Endothelial cell of umbilical vein (primary cell): ENCODE measurements at regions not wholly inside any gene's neighbourhood (a gene's known extent, or its start where the extent isn't known, plus 50 kb on each side); places are given as distances from the start of the nearest gene placed in this dataset.

ENCODE experiments used
- BruUV-seq: library from RNA; stranded (reverse); fragments of 400-500 nt; replicated peaks from 2 replicates; lab custom pipeline; 2021; lab: Mats Ljungman, UMichigan
- CTCF ChIA-PET: fragments of 300-600, 350-600 bp; sonication (Branson Sonifier 250); formaldehyde crosslinking; loops from one replicate; lab custom pipeline; 2021; ENCODE audit warnings: antibody characterized with exemption, inconsistent platforms; lab: Charles Lee
- POLR2A ChIA-PET: fragments of 300-600, 350-600 bp; sonication (Branson Sonifier 250); formaldehyde crosslinking; loops from one replicate; lab custom pipeline; 2021; ENCODE audit warnings: antibody characterized with exemption, inconsistent platforms; lab: Charles Lee
- DNase-seq: peaks from one replicate; pipeline ENCODE4 v3.0.0-alpha.2; 2011; ENCODE audit warnings: low read depth, low spot score
- FAIRE-seq: peaks from 2 replicates; lab custom pipeline; 2011; peaks lifted over from hg19 to GRCh38; lab: Jason Lieb, UNC
- H2AFZ ChIP-seq: 2 replicates; pipeline ENCODE4 v1.6.0; 2012; ENCODE audit warnings: low read depth, low read length, control low read depth, inconsistent platforms
- H3K27ac ChIP-seq: 2 replicates; pipeline ENCODE4 v1.5.1; 2011; ENCODE audit warnings: low read depth, mild to moderate bottlenecking, control low read depth, low read length, moderate library complexity; ENCODE audit not compliant: insufficient read depth
- H3K27me3 ChIP-seq, 2 experiments: 2 replicates each; pipeline versions ENCODE4 v1.6.0 to v1.6.1; 2011; ENCODE audit warnings: low read length in 2 of 2, mixed read lengths in 1 of 2; ENCODE audit not compliant: control insufficient read depth in 2 of 2, insufficient read depth in 2 of 2
- H3K36me3 ChIP-seq, 2 experiments: 2 replicates in 1 of 2; 3 replicates in 1 of 2; pipeline ENCODE4 v1.5.1; 2011; ENCODE audit warnings: low read length in 2 of 2, mild to moderate bottlenecking in 1 of 2, moderate library complexity in 1 of 2; ENCODE audit not compliant: control insufficient read depth in 2 of 2, insufficient read depth in 2 of 2; ENCODE audit errors: extremely low read depth in 1 of 2
- H3K4me1 ChIP-seq: 3 replicates; pipeline ENCODE4 v1.5.1; 2011; ENCODE audit warnings: mild to moderate bottlenecking, low read length; ENCODE audit not compliant: control insufficient read depth, insufficient read depth; ENCODE audit errors: extremely low read depth
- H3K4me2 ChIP-seq: 2 replicates; pipeline ENCODE4 v1.6.1; 2011; ENCODE audit warnings: low read length, control low read depth, mixed read lengths; ENCODE audit not compliant: insufficient read depth
- H3K4me3 ChIP-seq, 3 experiments: fragments of 200-600 bp in 1 of 3; sonication (generic), shearing (Covaris generic) in 1 of 3; replicated peaks in 1 of 3; 2 replicates each; pipeline ENCODE4 v1.5.1; 2011 to 2016; ENCODE audit warnings: control low read depth in 3 of 3, low read length in 3 of 3, mild to moderate bottlenecking in 2 of 3, inconsistent platforms in 1 of 3, low read depth in 1 of 3, moderate library complexity in 1 of 3; ENCODE audit not compliant: insufficient read depth in 1 of 3
- H3K79me2 ChIP-seq: 2 replicates; pipeline ENCODE4 v1.6.0; 2012; ENCODE audit warnings: low read length, inconsistent platforms; ENCODE audit not compliant: control insufficient read depth, insufficient read depth
- H3K9ac ChIP-seq: replicated peaks from 2 replicates; pipeline ENCODE3; 2011; ENCODE audit warnings: low read length, control low read depth; ENCODE audit not compliant: insufficient read depth; ENCODE audit errors: extremely low read depth
- H3K9me1 ChIP-seq: replicated peaks from 3 replicates; pipeline ENCODE4 v1.6.0; 2011; ENCODE audit warnings: mild to moderate bottlenecking, low read length; ENCODE audit not compliant: control insufficient read depth, insufficient read depth; ENCODE audit errors: extremely low read depth
- H3K9me3 ChIP-seq: replicated peaks from 2 replicates; pipeline ENCODE4 v1.5.1; 2012; ENCODE audit warnings: low read length, inconsistent platforms; ENCODE audit not compliant: control insufficient read depth, insufficient read depth
- H4K20me1 ChIP-seq: replicated peaks from 2 replicates; pipeline ENCODE3; 2011; ENCODE audit warnings: mild to moderate bottlenecking, low read length; ENCODE audit not compliant: control insufficient read depth, insufficient read depth; ENCODE audit errors: extremely low read depth
- EZH2 ChIP-seq: IDR thresholded peaks from 2 replicates; pipeline ENCODE4 v1.6.1; 2012; ENCODE audit warnings: borderline replicate concordance, low read depth, mild to moderate bottlenecking, moderate library complexity, low read length, inconsistent platforms; ENCODE audit not compliant: severe bottlenecking
- FOS ChIP-seq: IDR thresholded peaks from 2 replicates; pipeline ENCODE4 v1.6.1; 2011; ENCODE audit warnings: mild to moderate bottlenecking, low read length, moderate library complexity, borderline replicate concordance; ENCODE audit not compliant: insufficient read depth
- GATA2 ChIP-seq: IDR thresholded peaks from 2 replicates; pipeline ENCODE4 v1.7.0; 2011; ENCODE audit warnings: low read depth, mild to moderate bottlenecking, moderate library complexity, mixed read lengths, low read length; ENCODE audit not compliant: insufficient read length, insufficient read depth
- JUN ChIP-seq: IDR thresholded peaks from 2 replicates; pipeline ENCODE4 v1.6.1; 2011; ENCODE audit warnings: borderline replicate concordance, low read depth; ENCODE audit not compliant: insufficient read length, insufficient read depth
- MYC ChIP-seq: IDR thresholded peaks from one replicate; pipeline ENCODE4 v1.6.1; 2011; ENCODE audit warnings: mild to moderate bottlenecking, low read depth, low read length
- POLR2A ChIP-seq: IDR thresholded peaks from 2 replicates; pipeline ENCODE4 v1.6.1; 2012; ENCODE audit warnings: low read depth, mild to moderate bottlenecking, control low read depth, low read length
- POLR2AphosphoS5 ChIP-seq: IDR thresholded peaks from 2 replicates; pipeline ENCODE4 v1.6.1; 2012; ENCODE audit warnings: low read depth, mild to moderate bottlenecking, control low read depth, low read length, moderate library complexity; ENCODE audit not compliant: insufficient read depth
- dilution Hi-C: fragments of 300-500 bp; cut with MboI; formaldehyde crosslinking; loops from one replicate; pipeline ENCODE4 v1.15.0; 2019; ENCODE audit warnings: low sequenced_read_pairs; ENCODE audit not compliant: extremely low pct_ligation_motif_present
- intact Hi-C: fragments of 100-400 bp; cut with micrococcal nuclease; formaldehyde crosslinking; loops from one replicate; pipeline ENCODE4 v1.10.0; 2022
- TF ChIP-seq, protein P1 (sequence below): IDR thresholded peaks from 2 replicates; pipeline ENCODE4 v1.6.1; 2011; ENCODE audit not compliant: insufficient read depth, insufficient read length
- TF ChIP-seq, protein P2 (sequence below), 2 donors: IDR thresholded peaks; 1 replicate in 1 of 2; 2 replicates in 1 of 2; pipeline ENCODE4 v1.5.1; 2011; ENCODE audit warnings: low read length in 2 of 2, mild to moderate bottlenecking in 2 of 2, moderate library complexity in 2 of 2, control low read depth in 1 of 2, inconsistent platforms in 1 of 2, low read depth in 1 of 2; ENCODE audit not compliant: insufficient read depth in 1 of 2; ENCODE audit errors: extremely low read depth in 1 of 2

DNA sequence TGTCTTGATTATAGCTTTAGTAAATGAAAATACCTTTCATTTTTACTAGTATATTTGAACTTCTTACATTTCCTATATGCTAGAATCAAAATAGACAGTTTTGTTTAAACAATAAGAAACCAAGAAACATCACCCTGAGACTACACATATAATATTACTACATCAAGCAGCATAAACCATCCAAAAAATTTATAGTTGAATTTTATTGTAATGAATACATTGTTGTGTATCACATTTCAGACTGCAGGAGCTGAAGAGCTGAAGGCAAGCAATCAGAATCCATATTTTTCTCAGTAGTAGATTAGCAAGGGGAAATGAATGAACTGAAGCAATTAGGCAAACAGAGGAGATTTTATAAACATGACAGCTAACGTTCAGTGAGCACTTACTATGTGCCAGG lies 379.2 kb downstream of the BTG1 start:
- no peaks in the 10 kb centered on the region for H3K79me2 ChIP-seq
- POLR2A ChIA-PET = no interaction called here
- no peaks in the 10 kb centered on the region for H3K9me1 ChIP-seq
- no peaks in the 10 kb centered on the region for H4K20me1 ChIP-seq
- no peak overlapping the region for H3K27ac ChIP-seq
- no peaks in the 10 kb centered on the region for H3K36me3 ChIP-seq
- dilution Hi-C loops = no loop called here
- FAIRE-seq (no peak), DNase-seq (no peak)
- no peak overlapping the region for H3K9ac ChIP-seq
- H3K4me3 ChIP-seq = no peak overlapping the region
- H3K4me1 ChIP-seq = no peaks in the 10 kb centered on the region
- no peak overlapping the region for H3K4me2 ChIP-seq
- CTCF ChIA-PET = interaction anchor here (0.8 kb wide), 1 partner anchor 45 kb away, joined by 3 read pairs; no protein-coding TSS in a partner anchor
- no peak overlapping the region for H2AFZ ChIP-seq
- no TSS peak for BruUV-seq
- intact Hi-C loops = no loop called here
- no peaks in the 10 kb centered on the region for H3K9me3 ChIP-seq
- no peaks in the 10 kb centered on the region for H3K27me3 ChIP-seq
- TF ChIP-seq MYC (no peak), JUN (no peak)

DNA sequence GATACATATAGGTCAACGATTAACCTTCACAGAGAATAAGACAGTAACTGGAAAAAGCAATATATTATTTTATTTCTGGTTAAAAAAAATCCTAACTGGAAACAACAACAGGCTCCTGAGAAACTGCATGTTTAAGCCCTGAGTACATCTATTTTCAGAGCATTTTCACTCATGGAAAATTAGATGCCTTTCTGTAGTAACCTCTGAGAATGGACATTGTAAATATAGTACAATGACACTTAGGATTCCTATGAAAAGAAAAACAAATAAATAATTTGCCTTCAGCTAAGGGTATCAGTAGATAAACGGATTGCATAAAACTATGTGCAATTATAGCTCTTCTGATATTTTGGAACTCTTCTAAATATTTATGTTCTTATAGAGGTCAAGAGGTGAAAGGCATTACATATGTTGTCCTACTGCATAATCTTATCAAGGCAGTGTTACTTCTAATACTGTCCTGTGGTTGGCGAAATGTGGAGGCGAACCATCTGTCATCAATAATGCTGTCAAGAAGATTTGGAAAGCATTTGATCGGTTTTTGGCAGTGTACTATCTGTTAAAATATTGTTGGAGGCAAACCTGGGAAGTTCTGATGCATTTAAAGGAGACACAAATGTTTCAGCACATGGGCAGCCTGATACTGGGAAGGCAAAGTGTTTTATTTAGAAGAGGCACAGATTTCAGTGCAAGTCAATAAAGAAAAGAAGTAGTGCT lies 381.8 kb downstream of the BTG1 start:
- Histone ChIP-seq H3K4me3 (no peak overlapping the region), H3K4me1 (no peaks in the 10 kb centered on the region), H3K79me2 (no peaks in the 10 kb centered on the region), H2AFZ (no peak overlapping the region), H3K9me3 (no peaks in the 10 kb centered on the region), H4K20me1 (no peaks in the 10 kb centered on the region), H3K27ac (no peak overlapping the region), H3K36me3 (no peaks in the 10 kb centered on the region), H3K27me3 (no peaks in the 10 kb centered on the region), H3K9ac (no peak overlapping the region), H3K9me1 (no peaks in the 10 kb centered on the region), H3K4me2 (no peak overlapping the region)
- no peak for FAIRE-seq
- no peak for TF ChIP-seq EZH2
- TF ChIP-seq MYC = no peak
- TF ChIP-seq JUN = no peak
- no peak for TF ChIP-seq GATA2
- no peak for TF ChIP-seq POLR2A
- TF ChIP-seq, protein P1, sequence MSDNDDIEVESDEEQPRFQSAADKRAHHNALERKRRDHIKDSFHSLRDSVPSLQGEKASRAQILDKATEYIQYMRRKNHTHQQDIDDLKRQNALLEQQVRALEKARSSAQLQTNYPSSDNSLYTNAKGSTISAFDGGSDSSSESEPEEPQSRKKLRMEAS = no peak
- no peak for TF ChIP-seq POLR2AphosphoS5
- TF ChIP-seq, protein P2, sequence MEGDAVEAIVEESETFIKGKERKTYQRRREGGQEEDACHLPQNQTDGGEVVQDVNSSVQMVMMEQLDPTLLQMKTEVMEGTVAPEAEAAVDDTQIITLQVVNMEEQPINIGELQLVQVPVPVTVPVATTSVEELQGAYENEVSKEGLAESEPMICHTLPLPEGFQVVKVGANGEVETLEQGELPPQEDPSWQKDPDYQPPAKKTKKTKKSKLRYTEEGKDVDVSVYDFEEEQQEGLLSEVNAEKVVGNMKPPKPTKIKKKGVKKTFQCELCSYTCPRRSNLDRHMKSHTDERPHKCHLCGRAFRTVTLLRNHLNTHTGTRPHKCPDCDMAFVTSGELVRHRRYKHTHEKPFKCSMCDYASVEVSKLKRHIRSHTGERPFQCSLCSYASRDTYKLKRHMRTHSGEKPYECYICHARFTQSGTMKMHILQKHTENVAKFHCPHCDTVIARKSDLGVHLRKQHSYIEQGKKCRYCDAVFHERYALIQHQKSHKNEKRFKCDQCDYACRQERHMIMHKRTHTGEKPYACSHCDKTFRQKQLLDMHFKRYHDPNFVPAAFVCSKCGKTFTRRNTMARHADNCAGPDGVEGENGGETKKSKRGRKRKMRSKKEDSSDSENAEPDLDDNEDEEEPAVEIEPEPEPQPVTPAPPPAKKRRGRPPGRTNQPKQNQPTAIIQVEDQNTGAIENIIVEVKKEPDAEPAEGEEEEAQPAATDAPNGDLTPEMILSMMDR (IDR thresholded peaks at IDR 0.05; ENCODE audit: extremely low read depth in 1 of 2, insufficient read depth in 1 of 2, low read depth in 1 of 2, low read length in 2 of 2) = no peak
- no peak for TF ChIP-seq FOS
- ChIA-PET POLR2A (no interaction called here), CTCF (no interaction called here)
- BruUV-seq = no TSS peak
- no peak for DNase-seq
- dilution Hi-C loops (no loop called here), intact Hi-C loops (no loop called here)
